Ascending aorta (tissue), 2 donors: ENCODE measurements at regions not wholly inside any gene's neighbourhood (a gene's known extent, or its start where the extent isn't known, plus 50 kb on each side); places are given as distances from the start of the nearest gene placed in this dataset.

Experiments used
- DNase-seq, 2 donors: peaks; one replicate each; pipeline ENCODE4 v3.0.0-alpha.2; 2019; ENCODE audit warnings: low spot score in 2 of 2
- H3K27ac ChIP-seq, 2 donors: fragments of 200-600 bp; sonication (generic); one replicate each; pipeline ENCODE4 v1.5.1; 2016 to 2017; ENCODE audit warnings: mild to moderate bottlenecking in 1 of 2
- H3K27me3 ChIP-seq: fragments of 200-600 bp; sonication (generic); one replicate; pipeline ENCODE4 v1.5.1; 2017
- H3K36me3 ChIP-seq, 2 donors: fragments of 200-600 bp; sonication (generic); one replicate each; pipeline ENCODE4 v1.5.1; 2016
- H3K4me1 ChIP-seq, 2 donors: fragments of 200-600 bp; sonication (generic); one replicate each; pipeline ENCODE4 v1.5.1; 2016 to 2017; ENCODE audit warnings: mild to moderate bottlenecking in 1 of 2
- H3K4me3 ChIP-seq, 2 donors: fragments of 200-600 bp; sonication (generic); one replicate each; pipeline ENCODE4 v1.5.1; 2016 to 2017; ENCODE audit warnings: mild to moderate bottlenecking in 1 of 2
- H3K9me3 ChIP-seq, 2 donors: fragments of 200-600 bp; sonication (generic); one replicate each; pipeline ENCODE4 v1.5.1; 2016
- CTCF ChIP-seq, 3 experiments: fragments of 200-600 bp in 2 of 3; fragments of 450-650 bp in 1 of 3; sonication (generic) in 2 of 3; IDR thresholded peaks; one replicate each; pipeline ENCODE4 v1.5.1; 2016 to 2019; ENCODE audit warnings: antibody characterized with exemption in 3 of 3, mild to moderate bottlenecking in 1 of 3, moderate library complexity in 1 of 3
- intact Hi-C: fragments of 100-400 bp; cut with DNase I; formaldehyde crosslinking; loops from one replicate; pipeline ENCODE4 v1.15.1; 2023

GRCh38 chrX:125089761-125090445 lies 229.8 kb upstream of the TEX13C start:
- Histone ChIP-seq H3K4me3 (no peak overlapping the region), H3K27ac (no peak overlapping the region), H3K4me1 (no peaks in the 10 kb centered on the region), H3K36me3 (no peaks in the 10 kb centered on the region), H3K27me3 (no peaks in the 10 kb centered on the region), H3K9me3 (no peaks in the 10 kb centered on the region)
- no peak for TF ChIP-seq CTCF (IDR thresholded peaks at IDR 0.05)
- DNase-seq = no peak
- intact Hi-C loops = no loop called here

GRCh38 chrX:125093852-125094251 lies 225.8 kb upstream of the TEX13C start:
- Histone ChIP-seq H3K9me3 (no peaks in the 10 kb centered on the region), H3K36me3 (no peaks in the 10 kb centered on the region), H3K27ac (no peak overlapping the region), H3K27me3 (no peaks in the 10 kb centered on the region), H3K4me1 (no peaks in the 10 kb centered on the region), H3K4me3 (no peak overlapping the region)
- intact Hi-C loops = no loop called here
- DNase-seq = no peak
- TF ChIP-seq CTCF (IDR thresholded peaks at IDR 0.05) = no peak

GRCh38 chrX:125094901-125095300 lies 224.8 kb upstream of the TEX13C start:
- no peaks in the 10 kb centered on the region for H3K27me3 ChIP-seq
- no peaks in the 10 kb centered on the region for H3K9me3 ChIP-seq
- no peak overlapping the region for H3K27ac ChIP-seq
- intact Hi-C loops = no loop called here
- DNase-seq = no peak
- no peak overlapping the region for H3K4me3 ChIP-seq
- no peak for TF ChIP-seq CTCF (IDR thresholded peaks at IDR 0.05)
- no peaks in the 10 kb centered on the region for H3K4me1 ChIP-seq
- no peaks in the 10 kb centered on the region for H3K36me3 ChIP-seq

DNA sequence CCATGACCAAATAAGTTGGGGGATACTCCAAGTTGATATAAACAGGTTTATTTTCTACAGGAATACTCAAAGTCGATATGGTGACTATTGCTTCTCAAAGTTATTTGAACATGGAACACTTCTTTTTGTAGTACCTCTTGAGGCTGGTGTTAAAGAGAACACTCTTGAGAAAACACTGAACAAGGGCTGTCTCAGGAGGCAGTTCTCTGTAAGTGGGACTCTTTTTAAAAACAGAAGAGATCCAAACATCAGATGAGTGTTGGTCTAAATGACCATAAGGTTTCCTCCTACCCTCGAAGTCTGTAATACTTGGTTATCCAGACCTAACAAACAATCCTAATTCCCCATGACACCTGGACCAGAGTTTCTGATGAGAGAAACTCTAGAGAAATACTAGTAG lies 223.2 kb upstream of the TEX13C start:
- DNase-seq = no peak
- Histone ChIP-seq H3K27ac (no peak overlapping the region), H3K36me3 (no peaks in the 10 kb centered on the region), H3K27me3 (no peaks in the 10 kb centered on the region), H3K9me3 (no peaks in the 10 kb centered on the region), H3K4me1 (no peaks in the 10 kb centered on the region), H3K4me3 (no peak overlapping the region)
- TF ChIP-seq CTCF (IDR thresholded peaks at IDR 0.05) = no peak
- intact Hi-C loops = no loop called here

GRCh38 chrX:125096870-125097269 lies 222.8 kb upstream of the TEX13C start:
- H3K36me3 ChIP-seq = no peaks in the 10 kb centered on the region
- intact Hi-C loops = no loop called here
- H3K9me3 ChIP-seq = no peaks in the 10 kb centered on the region
- no peaks in the 10 kb centered on the region for H3K4me1 ChIP-seq
- H3K4me3 ChIP-seq = no peak overlapping the region
- H3K27me3 ChIP-seq = no peaks in the 10 kb centered on the region
- H3K27ac ChIP-seq = no peak overlapping the region
- TF ChIP-seq CTCF (IDR thresholded peaks at IDR 0.05) = no peak
- no peak for DNase-seq
